CD4-positive, alpha-beta T cell treated with Interleukin-4 for 4 hours (primary cell): ENCODE measurements at regions not wholly inside any gene's neighbourhood (a gene's known extent, or its start where the extent isn't known, plus 50 kb on each side); places are given as distances from the start of the nearest gene placed in this dataset.
A peak's percentile ranks its signal among the peaks of the same experiment; 100 is the strongest.
"Not testable (repeated sequence)": the region's sequence is repeated elsewhere in the genome, so short reads cannot be mapped to it uniquely, and the experiment has no call there.

Experiments
- DNase-seq: peaks from one replicate; pipeline ENCODE4 v3.0.0-alpha.2; 2020

DNA sequence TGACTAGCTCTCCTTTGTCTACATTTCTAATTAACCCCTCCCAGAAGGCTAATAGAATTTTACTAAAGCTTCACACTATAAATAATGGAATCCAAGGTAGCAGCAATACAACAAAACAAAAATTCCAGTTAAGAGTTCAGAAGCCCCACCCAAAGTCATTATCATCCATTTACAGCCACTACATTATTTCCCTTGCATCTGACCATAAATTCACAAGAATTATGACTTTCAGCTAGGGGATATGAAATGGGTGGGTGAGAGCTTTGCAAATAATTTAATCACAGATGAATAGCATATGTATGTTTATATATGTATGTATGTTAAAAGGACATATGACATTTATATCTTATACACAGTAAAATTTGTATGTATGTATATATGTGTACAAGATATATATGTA, 65.3 kb upstream of the PTGDR start:
- DNase-seq, result no peak

- no peak for DNase-seq
Observed at GRCh38 chr14:52190337-52190931, 77.1 kb upstream of the PTGDR start.

GRCh38 chr14:52189325-52189724, 78.2 kb upstream of the PTGDR start:
- no peak for DNase-seq

DNA sequence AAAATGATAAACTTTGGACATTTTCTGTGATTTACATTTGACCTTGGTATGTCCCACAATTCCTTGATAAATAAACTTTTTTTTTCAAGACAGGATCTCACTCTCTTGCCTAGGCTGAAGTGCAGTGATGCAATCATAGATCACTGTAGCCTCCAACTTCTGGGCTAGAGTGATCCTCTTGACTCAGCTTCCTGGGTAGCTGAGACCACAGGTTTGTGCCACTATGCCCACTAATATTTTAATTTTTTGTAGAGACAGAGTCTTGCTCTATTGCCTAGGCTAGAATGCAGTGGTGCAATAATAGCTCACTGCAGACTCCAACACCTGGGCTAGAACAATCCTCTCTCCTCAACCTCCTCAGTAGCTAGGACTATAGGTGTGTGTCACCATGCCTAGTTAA, 79.1 kb upstream of the PTGDR start:
- DNase-seq, result no peak

DNA sequence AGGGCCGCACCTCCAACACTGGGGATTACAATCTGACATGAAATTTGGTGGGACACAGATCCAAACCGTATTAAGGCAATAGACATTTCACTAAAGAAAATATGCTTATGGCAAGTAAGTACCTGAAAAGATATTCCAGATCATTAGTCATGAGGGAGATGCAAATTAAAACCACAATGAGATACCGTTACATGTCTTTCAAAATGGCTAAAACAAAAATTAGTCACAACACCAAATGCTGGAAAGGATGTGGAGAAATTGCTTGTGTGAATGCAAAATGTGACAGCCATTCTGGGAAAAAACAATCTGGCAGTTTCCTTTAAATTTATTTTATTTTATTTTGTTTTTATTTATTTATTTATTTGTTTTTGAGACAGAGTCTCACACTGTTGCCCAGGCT, 82.3 kb upstream of the PTGDR start:
- no peak for DNase-seq

DNA sequence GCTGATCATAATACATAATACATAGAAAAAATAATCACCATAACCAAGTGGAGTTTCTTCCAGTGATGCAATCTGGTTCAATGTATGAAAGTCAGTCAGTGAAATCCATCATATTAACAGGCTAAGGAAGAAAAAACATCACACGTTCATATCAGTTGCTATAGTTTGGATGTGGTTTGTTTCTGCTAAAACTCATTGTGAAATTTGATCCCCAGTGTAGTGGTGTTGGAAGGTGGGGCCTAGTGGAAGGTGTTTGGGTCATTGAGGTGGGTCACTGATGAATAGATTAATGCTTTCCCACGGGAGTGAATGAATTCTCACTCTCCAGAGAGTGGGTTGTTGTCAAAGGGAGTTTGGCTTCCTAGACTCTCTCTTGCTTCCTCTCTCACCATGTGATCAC, 84.6 kb upstream of the PTGDR start:
- DNase-seq, result no peak

DNA sequence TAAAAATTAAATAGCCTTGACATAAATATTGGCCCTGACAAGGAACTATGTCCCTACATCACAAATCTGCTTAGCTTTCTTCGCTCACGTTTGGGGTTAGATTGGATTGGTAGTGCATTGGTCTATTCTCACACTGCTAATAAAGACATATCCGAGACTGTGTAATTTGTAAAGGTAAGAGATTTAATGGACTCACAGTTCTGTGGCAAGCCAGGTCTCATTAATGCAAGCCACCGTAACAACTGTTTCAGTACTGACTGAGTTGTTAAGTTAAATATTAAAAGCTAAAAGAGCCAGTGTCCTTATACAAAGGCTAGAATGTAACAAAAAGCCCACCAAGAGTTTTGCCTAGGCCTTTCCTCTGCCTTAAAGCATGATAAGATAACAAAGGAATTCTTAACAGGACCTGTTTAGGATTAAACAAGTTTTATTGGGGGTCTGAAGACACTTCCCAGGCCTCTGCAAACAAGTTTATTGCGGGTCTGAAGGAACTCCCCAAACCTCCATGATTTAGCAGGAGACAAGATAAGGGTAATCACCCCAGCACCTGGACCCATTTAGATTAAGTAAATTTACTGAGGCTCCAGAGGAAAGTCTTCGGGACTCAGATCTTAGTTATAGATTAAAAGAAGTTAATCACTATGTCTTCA, 88.2 kb upstream of the PTGDR start:
- no peak for DNase-seq

GRCh38 chr14:52175982-52176502, 91.5 kb upstream of the PTGDR start:
- peak; percentile 73 for DNase-seq

DNA sequence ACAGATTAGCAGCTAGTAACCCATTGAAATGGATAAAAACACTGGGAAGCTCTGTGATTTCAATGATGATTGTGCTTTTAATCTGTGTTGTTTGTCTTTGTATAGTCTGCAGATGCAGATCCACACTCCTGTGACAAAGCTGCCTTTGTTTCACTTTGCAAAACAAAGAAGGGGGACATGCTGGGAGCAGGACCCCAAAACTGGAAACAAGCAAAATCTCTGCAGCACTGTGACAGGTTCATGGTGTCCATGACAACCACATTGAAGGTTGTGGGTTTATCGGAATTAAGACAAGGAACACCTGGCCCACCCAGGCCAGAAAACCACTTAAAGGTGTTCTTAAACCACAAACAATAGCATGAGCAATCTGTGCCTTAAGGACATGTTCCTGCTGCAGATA, 95.6 kb upstream of the PTGDR start:
- not testable (repeated sequence) for DNase-seq

- DNase-seq, result no peak
Observed at GRCh38 chr14:52166822-52167221, 98.0 kb upstream of the NID2 start.

DNA sequence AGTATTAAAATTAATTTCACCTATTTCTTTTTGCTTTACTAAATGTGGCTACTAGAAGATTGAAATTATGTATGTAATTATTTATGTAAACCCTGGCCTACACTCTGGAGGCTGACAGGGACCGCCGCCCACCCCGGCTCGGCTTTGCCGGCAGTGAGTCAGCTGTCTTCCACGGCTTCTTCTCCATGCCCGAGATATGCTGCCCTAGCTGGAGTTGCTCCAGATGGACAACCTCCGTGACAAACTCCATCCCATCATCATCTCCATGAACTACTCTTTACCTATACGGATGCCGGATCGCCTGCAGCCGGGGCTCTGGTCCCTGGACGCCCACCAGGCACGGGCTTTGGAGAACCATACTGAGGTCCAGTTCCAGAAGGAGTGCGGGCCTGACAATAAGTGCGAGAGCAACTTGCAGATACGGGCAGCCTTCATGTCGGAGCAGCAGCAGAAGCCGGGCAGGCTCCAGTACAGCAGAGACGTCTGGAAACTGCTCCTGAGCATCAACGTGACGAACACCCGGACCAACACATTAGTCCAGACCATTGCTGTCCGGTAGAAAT, 86.9 kb upstream of the NID2 start:
- no peak for DNase-seq

GRCh38 chr14:52154992-52155650, 86.3 kb upstream of the NID2 start:
- DNase-seq, result peak; percentile 55

DNA sequence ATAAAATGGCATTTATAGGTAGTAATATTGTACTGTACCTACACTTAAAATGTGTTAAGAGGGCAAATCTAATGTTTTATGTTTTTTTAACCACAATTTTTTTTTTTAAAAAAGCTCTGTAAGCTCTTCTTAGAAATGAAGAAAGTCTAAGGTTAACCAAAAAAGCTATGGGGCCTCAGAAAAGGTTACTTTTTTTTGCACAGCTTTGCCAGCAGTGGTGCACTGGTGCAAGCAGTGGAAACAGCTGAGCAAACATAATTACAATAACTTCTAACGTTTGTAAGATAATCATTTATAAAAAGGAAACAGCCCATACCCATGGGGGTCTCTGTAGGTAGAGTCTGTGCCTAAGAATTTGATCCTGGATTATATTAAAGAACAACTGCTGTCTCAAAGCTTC, 85.1 kb upstream of the NID2 start:
- DNase-seq, result peak; percentile 16

DNA sequence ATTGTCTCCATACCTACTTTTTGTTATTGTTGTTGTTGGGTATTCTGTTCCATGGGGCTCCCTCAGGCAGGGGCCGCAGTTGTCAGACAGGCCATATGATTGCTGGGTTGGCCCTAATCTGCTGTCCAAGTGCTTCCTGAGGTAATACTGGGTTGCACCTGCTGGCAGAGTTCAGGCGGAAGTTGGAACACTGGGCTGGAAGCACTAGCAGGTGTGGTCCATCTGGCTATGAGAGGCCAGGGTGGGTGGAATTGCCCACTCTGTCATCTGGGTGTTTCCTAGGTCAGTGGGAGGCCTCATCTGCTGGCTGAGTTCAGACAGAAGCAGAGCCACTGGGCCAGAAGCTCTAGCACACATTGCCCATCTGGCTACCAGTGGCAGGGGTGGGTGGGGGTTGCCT, 81.3 kb upstream of the NID2 start:
- DNase-seq, result no peak

- no peak for DNase-seq
Observed at GRCh38 chr14:52148371-52148770, 79.5 kb upstream of the NID2 start.

- DNase-seq, result peak; percentile 17
Observed at GRCh38 chr14:52146504-52146903, 77.6 kb upstream of the NID2 start.

- DNase-seq, result not testable (repeated sequence)
Observed at GRCh38 chr14:52144099-52144498, 75.2 kb upstream of the NID2 start.

- DNase-seq, result no peak
Observed at GRCh38 chr14:52142504-52142903, 73.6 kb upstream of the NID2 start.

DNA sequence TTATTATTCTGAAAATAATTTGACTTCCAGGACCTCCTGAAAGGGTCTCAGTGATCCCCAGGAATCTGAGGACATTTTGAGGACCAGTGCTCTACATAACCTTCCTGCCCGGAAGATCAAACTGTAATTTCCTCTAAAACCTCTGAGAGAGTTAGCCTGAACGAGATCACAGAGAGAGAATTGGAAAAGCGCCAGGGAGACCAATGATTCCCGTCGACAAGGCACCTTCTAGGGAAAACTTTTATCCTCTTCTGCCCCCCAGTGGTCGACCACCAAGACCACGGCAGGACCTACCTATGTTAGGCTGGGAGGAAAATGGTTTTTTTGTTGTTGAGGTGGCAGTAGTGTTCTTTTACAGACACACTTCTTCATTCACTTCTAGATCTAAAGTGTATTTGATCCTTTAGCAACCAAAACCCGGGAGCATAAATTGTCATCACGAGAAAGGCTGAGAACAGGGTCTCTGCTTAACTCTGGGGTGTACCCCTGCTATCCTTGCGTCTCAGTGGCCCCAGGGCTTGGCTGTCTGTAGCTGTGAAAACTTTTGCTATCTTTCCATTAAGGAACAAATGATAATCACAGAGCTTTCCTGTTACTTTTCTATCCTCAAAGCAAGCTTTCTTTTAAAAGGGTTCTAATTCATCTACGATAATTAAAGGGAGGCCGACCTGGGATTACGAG, 62.9 kb upstream of the NID2 start:
- peak; percentile 59 for DNase-seq

- no peak for DNase-seq
Observed at GRCh38 chr14:52129721-52130120, 60.9 kb upstream of the NID2 start.

DNA sequence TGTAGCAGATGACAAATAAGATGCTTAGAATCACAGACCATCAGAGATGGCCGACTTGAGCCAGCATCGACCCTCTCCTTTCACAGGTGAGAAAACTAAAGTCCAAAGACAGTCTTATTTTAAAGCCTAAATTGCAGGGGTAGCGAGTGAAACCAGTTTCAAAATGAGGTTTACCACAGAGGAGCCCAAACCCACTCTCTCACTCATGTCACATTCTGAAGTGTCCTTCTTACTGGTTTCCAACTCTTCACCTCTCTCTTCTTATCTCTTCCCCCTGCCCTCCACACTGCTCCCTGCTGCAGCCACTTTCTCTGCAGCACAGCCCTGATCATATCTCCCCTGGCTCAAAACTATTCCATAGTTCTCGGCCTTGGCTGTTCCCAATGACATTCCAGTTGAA, 57.0 kb upstream of the NID2 start:
- DNase-seq, result no peak

DNA sequence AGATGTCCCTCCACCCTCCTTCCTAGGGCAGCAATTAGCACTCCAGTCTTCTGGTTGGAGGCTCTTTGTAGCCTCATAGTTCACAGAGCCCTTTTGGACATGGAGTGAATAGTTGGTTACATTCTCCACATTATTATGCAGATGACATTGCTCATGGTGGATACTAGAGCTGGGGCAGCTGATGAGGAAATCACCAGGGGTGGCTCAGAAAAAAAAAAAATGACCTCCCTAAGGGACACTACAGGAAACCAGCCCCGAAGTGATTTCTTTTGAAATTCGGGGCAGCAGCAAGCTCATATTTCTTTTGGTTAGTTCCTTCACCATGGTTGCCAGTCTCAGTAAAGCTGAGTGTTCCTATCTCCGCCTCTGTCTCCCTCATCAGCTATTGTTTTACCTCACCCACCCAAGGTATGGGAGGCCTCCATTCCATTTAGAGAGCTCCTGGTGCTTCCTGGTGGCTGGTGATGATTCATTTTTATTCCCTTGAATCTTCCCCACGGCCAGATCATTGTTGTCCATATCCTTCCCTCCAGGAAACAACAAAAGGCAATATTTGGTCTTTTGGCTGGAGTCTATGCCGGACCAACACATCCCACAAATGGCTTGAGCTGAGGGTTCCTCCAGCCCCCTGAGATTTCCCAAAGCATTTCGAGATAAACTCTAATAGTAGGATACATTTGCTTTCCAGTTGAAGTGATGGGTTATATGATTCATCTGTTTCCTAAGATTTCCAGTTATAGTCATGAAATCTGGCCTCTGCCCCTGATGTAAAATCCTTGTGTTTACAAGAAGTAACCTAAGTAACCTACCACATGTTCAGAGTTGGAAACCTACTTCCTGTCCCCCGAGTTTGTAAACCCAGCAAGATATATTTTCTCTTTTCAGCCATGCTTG, 56.2 kb upstream of the NID2 start:
- no peak for DNase-seq
